ENCODE measurements at regions not wholly inside any gene's neighbourhood (a gene's known extent, or its start where the extent isn't known, plus 50 kb on each side); places are given as distances from the start of the nearest gene placed in this dataset.

GRCh38 chr11:111135778-111136570, 109.6 kb upstream of the POU2AF2 start:
- DNase-seq (no peak), ATAC-seq (ENCODE audit: low FRiP score in 2 of 2) (no peak)
- no peaks in the 10 kb centered on the region for H3K9me3 ChIP-seq
- H3K4me3 ChIP-seq: no peak overlapping the region
- H3K27me3 ChIP-seq: no peaks in the 10 kb centered on the region
- no peak overlapping the region for H3K27ac ChIP-seq
- no peaks in the 10 kb centered on the region for H3K4me1 ChIP-seq
- WGBS, 2 donors: 82 to 85% methylated on average over 11 of the region's 11 CpGs
- no peak for TF ChIP-seq POLR2A (IDR thresholded peaks at IDR 0.05)
- no peak for TF ChIP-seq EP300 (IDR thresholded peaks at IDR 0.05)
- no peak for TF ChIP-seq CTCF (IDR thresholded peaks at IDR 0.05)
- TF ChIP-seq POLR2AphosphoS5 (IDR thresholded peaks at IDR 0.05): no peak
- H3K36me3 ChIP-seq: no peaks in the 10 kb centered on the region

- WGBS, 2 donors: 88 to 93% methylated on average over 2 of the region's 2 CpGs
- no peak overlapping the region for H3K27ac ChIP-seq
- ATAC-seq (ENCODE audit: low FRiP score in 2 of 2) (no peak), DNase-seq (no peak)
- no peaks in the 10 kb centered on the region for H3K27me3 ChIP-seq
- no peak overlapping the region for H3K4me3 ChIP-seq
- H3K36me3 ChIP-seq: no peaks in the 10 kb centered on the region
- H3K4me1 ChIP-seq: no peaks in the 10 kb centered on the region
- TF ChIP-seq POLR2A (IDR thresholded peaks at IDR 0.05) (no peak), POLR2AphosphoS5 (IDR thresholded peaks at IDR 0.05) (no peak), EP300 (IDR thresholded peaks at IDR 0.05) (no peak), CTCF (IDR thresholded peaks at IDR 0.05) (no peak)
- no peaks in the 10 kb centered on the region for H3K9me3 ChIP-seq
These were observed 110.4 kb upstream of the POU2AF2 start for GRCh38 chr11:111135101-111135500.

GRCh38 chr11:111128076-111128870, 117.3 kb upstream of the POU2AF2 start:
- H3K4me3 ChIP-seq: no peak overlapping the region
- no peaks in the 10 kb centered on the region for H3K9me3 ChIP-seq
- ATAC-seq (ENCODE audit: low FRiP score in 2 of 2): no peak
- H3K27ac ChIP-seq: no peak overlapping the region
- TF ChIP-seq POLR2A (IDR thresholded peaks at IDR 0.05) (no peak), EP300 (IDR thresholded peaks at IDR 0.05) (no peak), CTCF (IDR thresholded peaks at IDR 0.05) (no peak), POLR2AphosphoS5 (IDR thresholded peaks at IDR 0.05) (no peak)
- H3K36me3 ChIP-seq: no peaks in the 10 kb centered on the region
- no peak for DNase-seq
- peaks cover 0 to 7% (median 0%) of the 10 kb centered on the region in 4 donors for H3K4me1 ChIP-seq
- H3K27me3 ChIP-seq: no peaks in the 10 kb centered on the region
- WGBS, 2 donors: 65 to 69% methylated on average over 3 of the region's 3 CpGs

GRCh38 chr11:111124724-111125123, 120.8 kb upstream of the POU2AF2 start:
- 78 to 83% methylated on average over 1 of the region's 1 CpG for WGBS, 2 donors
- TF ChIP-seq POLR2A (IDR thresholded peaks at IDR 0.05) (no peak), EP300 (IDR thresholded peaks at IDR 0.05) (no peak), CTCF (IDR thresholded peaks at IDR 0.05) (no peak), POLR2AphosphoS5 (IDR thresholded peaks at IDR 0.05) (no peak)
- Histone ChIP-seq H3K9me3 (no peaks in the 10 kb centered on the region), H3K27me3 (no peaks in the 10 kb centered on the region), H3K4me3 (no peak overlapping the region), H3K4me1 (peaks cover 0 to 7% (median 0%) of the 10 kb centered on the region in 4 donors), H3K27ac (no peak overlapping the region), H3K36me3 (no peaks in the 10 kb centered on the region)
- ATAC-seq (ENCODE audit: low FRiP score in 2 of 2) (no peak), DNase-seq (no peak)

All from upper lobe of left lung (tissue), 6 donors.